NT2/D1 (cell line): ENCODE measurements at regions not wholly inside any gene's neighbourhood (a gene's known extent, or its start where the extent isn't known, plus 50 kb on each side); places are given as distances from the start of the nearest gene placed in this dataset.

Source experiments
- SUZ12 ChIP-seq: IDR thresholded peaks from 2 replicates; pipeline ENCODE4 v1.6.1; 2011; ENCODE audit not compliant: insufficient read length, insufficient read depth; ENCODE audit errors: extremely low read depth
- YY1 ChIP-seq: IDR thresholded peaks from 2 replicates; pipeline ENCODE4 v1.6.1; 2011; ENCODE audit not compliant: insufficient read length, insufficient read depth

DNA sequence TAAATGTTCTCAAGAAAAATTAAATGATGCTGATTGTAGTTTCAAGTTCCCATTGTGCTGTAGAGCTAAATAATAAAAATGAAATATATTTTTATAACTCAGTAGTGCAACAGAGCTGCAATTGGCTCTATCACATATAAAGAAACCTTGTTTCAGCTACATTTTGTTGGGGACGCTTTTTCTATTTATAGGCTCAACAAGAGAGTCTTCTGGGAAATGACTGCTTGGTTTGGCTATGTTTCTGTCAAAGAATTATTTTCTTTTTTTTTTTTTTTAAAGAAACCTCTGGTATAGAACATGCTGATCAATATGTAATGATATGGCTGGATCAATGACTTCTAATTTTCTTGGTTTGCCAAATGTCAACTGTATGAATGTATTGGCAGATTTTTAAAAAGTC is 76.5 kb downstream of the OTOL1 start:
- TF ChIP-seq SUZ12 (no peak), YY1 (no peak)
